ENCODE measurements at regions not wholly inside any gene's neighbourhood (a gene's known extent, or its start where the extent isn't known, plus 50 kb on each side); places are given as distances from the start of the nearest gene placed in this dataset.

DNA sequence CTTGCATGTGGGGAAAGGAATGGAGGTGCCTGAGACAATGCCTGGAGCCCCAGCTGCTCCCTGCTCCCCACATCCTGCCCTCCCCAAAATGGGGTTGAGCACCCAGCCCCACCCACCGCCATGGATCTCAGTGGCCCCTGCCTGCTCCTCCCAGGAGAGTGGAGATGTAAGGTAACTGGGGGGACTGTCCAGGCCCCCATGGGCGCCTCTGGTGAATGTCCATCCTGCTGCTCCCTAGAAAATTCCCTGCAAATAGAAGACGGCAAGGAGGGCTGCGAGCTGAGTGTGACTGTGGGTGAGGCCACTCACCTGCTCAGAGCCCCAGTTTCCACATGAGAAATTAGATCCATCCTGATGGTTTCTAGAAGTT, 101.6 kb downstream of the RAMP3 start:
- DNase-seq (ENCODE audit: low spot score) (no peak), ATAC-seq (ENCODE audit: low read depth) (no peak)
- H3K9me3 ChIP-seq (ENCODE audit: severe bottlenecking) = no peaks in the 10 kb centered on the region
- H3K4me1 ChIP-seq (ENCODE audit: insufficient read depth, poor library complexity, severe bottlenecking) = no peaks in the 10 kb centered on the region
- H3K27ac ChIP-seq (ENCODE audit: poor library complexity, severe bottlenecking) = no peak overlapping the region
- peaks cover 14% of the 10 kb centered on the region for H3K27me3 ChIP-seq (ENCODE audit: insufficient read depth, poor library complexity, severe bottlenecking)
- TF ChIP-seq, protein P1, sequence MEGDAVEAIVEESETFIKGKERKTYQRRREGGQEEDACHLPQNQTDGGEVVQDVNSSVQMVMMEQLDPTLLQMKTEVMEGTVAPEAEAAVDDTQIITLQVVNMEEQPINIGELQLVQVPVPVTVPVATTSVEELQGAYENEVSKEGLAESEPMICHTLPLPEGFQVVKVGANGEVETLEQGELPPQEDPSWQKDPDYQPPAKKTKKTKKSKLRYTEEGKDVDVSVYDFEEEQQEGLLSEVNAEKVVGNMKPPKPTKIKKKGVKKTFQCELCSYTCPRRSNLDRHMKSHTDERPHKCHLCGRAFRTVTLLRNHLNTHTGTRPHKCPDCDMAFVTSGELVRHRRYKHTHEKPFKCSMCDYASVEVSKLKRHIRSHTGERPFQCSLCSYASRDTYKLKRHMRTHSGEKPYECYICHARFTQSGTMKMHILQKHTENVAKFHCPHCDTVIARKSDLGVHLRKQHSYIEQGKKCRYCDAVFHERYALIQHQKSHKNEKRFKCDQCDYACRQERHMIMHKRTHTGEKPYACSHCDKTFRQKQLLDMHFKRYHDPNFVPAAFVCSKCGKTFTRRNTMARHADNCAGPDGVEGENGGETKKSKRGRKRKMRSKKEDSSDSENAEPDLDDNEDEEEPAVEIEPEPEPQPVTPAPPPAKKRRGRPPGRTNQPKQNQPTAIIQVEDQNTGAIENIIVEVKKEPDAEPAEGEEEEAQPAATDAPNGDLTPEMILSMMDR (IDR thresholded peaks at IDR 0.05; ENCODE audit: poor library complexity, severe bottlenecking) = no peak
- no peaks in the 10 kb centered on the region for H3K36me3 ChIP-seq (ENCODE audit: low read depth)
- no peak overlapping the region for H3K4me3 ChIP-seq (ENCODE audit: severe bottlenecking)

DNA sequence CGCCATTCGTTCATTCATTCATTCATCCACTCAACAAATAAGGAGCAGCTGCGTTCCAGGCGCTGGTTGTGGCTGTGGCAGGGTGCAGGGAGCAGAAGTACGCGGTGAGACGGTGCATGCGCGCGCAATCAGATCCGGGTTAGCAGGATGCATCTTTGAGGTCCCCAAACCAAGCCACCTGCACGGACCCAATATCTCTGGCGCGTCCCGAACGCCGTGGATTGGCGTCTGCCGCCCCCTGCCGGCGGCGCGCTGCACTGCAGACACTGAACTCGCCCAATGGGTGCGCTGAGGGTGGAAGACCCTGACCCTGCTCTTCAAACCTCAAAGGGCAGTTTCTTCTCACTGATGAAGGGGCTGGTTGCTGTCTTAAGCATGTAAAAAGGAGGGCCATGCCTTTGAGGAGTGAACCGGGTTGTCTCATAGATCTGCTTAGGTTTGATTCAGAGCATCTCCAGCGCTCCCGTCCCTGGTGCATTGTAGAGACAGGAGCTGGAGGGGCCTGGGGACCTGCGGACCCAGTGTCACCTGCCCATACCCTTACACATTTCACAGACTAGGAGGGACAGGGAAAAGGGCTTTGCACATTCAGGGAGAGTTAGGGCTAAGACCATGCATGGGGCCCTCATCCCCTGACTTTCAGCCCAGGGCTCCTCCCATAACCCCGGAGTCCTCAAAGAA, 102.5 kb downstream of the RAMP3 start:
- ATAC-seq (ENCODE audit: low read depth) (peak; percentile 58; the same call in 2 of the 3 replicates), DNase-seq (ENCODE audit: low spot score) (no peak)
- Histone ChIP-seq H3K36me3 (ENCODE audit: low read depth) (no peaks in the 10 kb centered on the region), H3K9me3 (ENCODE audit: severe bottlenecking) (no peaks in the 10 kb centered on the region), H3K27me3 (ENCODE audit: insufficient read depth, poor library complexity, severe bottlenecking) (peaks cover 18% of the 10 kb centered on the region), H3K27ac (ENCODE audit: poor library complexity, severe bottlenecking) (no peak overlapping the region), H3K4me3 (ENCODE audit: severe bottlenecking) (no peak overlapping the region), H3K4me1 (ENCODE audit: insufficient read depth, poor library complexity, severe bottlenecking) (no peaks in the 10 kb centered on the region)
- TF ChIP-seq, protein P1 (IDR thresholded peaks at IDR 0.05; ENCODE audit: poor library complexity, severe bottlenecking) = peak; percentile 95

DNA sequence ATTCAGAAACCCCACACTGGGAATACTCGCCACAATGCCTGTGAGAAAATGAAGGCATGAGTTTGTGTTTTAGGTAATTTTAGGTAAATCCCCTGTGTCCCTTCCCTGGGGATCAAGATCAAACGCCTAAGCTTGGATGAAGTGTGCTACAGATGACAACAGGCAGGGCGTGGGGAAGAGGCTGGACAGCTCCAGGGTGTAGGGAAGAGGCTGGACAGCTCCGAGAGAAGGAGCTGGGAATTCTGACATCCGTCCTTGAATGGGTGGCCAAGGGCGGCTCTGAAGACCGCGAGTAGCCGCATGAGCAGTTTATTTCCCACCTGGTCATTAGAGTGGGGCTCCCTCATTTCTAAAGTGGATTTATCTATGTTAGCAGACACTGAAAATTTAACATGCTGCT, 109.7 kb downstream of the RAMP3 start:
- Histone ChIP-seq H3K9me3 (ENCODE audit: severe bottlenecking) (no peaks in the 10 kb centered on the region), H3K27ac (ENCODE audit: poor library complexity, severe bottlenecking) (no peak overlapping the region), H3K4me1 (ENCODE audit: insufficient read depth, poor library complexity, severe bottlenecking) (no peaks in the 10 kb centered on the region), H3K36me3 (ENCODE audit: low read depth) (no peaks in the 10 kb centered on the region), H3K4me3 (ENCODE audit: severe bottlenecking) (no peak overlapping the region), H3K27me3 (ENCODE audit: insufficient read depth, poor library complexity, severe bottlenecking) (peaks cover 38% of the 10 kb centered on the region)
- DNase-seq (ENCODE audit: low spot score) = no peak
- ATAC-seq (ENCODE audit: low read depth) = peak; percentile 40; the same call in 1 of the 3 replicates
- TF ChIP-seq, protein P1 (IDR thresholded peaks at IDR 0.05; ENCODE audit: poor library complexity, severe bottlenecking) = no peak

DNA sequence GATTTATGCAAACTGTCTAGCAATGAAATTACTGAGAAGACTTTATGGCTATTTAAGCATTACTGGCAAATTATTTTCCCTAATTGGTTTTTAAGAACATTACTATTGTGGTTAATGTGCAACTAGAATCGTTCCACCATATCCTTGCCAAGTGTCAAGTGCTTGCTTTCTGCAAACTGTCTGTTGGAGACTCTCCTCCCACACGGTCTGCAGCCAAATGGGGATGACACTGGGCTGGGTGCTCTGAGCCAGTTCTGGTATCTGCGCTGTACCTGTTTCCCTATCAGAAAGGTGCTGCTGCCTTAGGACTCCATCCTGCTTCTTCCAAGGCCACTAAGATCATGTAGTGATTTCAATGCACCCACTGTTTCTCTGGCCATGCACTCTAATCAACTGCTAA, 110.4 kb downstream of the RAMP3 start:
- TF ChIP-seq, protein P1 (IDR thresholded peaks at IDR 0.05; ENCODE audit: poor library complexity, severe bottlenecking) = no peak
- Histone ChIP-seq H3K4me3 (ENCODE audit: severe bottlenecking) (no peak overlapping the region), H3K27me3 (ENCODE audit: insufficient read depth, poor library complexity, severe bottlenecking) (peaks cover 38% of the 10 kb centered on the region), H3K4me1 (ENCODE audit: insufficient read depth, poor library complexity, severe bottlenecking) (no peaks in the 10 kb centered on the region), H3K27ac (ENCODE audit: poor library complexity, severe bottlenecking) (no peak overlapping the region), H3K36me3 (ENCODE audit: low read depth) (no peaks in the 10 kb centered on the region), H3K9me3 (ENCODE audit: severe bottlenecking) (no peaks in the 10 kb centered on the region)
- DNase-seq (ENCODE audit: low spot score) (no peak), ATAC-seq (ENCODE audit: low read depth) (no peak)

DNA sequence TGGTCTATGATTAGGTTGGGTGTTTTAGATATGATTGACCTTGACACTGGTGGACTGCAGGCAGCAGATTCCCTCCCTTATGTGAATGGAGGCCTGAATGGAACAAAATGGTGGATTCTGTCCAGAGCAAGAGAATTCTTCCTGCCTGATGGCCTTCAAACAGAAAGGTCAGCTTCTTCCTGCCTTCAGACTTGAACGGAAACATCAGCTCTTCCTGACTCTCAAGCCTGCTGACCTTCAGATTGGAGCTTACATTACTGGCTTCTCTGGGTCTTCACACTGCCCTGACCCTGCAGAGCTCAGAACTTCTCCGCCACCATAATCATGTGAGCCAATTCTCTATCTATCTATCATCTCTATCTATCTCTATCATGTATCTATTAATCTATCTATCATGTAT, 111.6 kb downstream of the RAMP3 start:
- Histone ChIP-seq H3K27ac (ENCODE audit: poor library complexity, severe bottlenecking) (no peak overlapping the region), H3K27me3 (ENCODE audit: insufficient read depth, poor library complexity, severe bottlenecking) (peaks cover 32% of the 10 kb centered on the region), H3K4me3 (ENCODE audit: severe bottlenecking) (no peak overlapping the region), H3K9me3 (ENCODE audit: severe bottlenecking) (no peaks in the 10 kb centered on the region), H3K36me3 (ENCODE audit: low read depth) (no peaks in the 10 kb centered on the region), H3K4me1 (ENCODE audit: insufficient read depth, poor library complexity, severe bottlenecking) (no peaks in the 10 kb centered on the region)
- DNase-seq (ENCODE audit: low spot score) (no peak), ATAC-seq (ENCODE audit: low read depth) (no peak)
- TF ChIP-seq, protein P1 (IDR thresholded peaks at IDR 0.05; ENCODE audit: poor library complexity, severe bottlenecking) = no peak

Data from RWPE2 (cell line).